ENCODE measurements at regions not wholly inside any gene's neighbourhood (a gene's known extent, or its start where the extent isn't known, plus 50 kb on each side); places are given as distances from the start of the nearest gene placed in this dataset.

DNA sequence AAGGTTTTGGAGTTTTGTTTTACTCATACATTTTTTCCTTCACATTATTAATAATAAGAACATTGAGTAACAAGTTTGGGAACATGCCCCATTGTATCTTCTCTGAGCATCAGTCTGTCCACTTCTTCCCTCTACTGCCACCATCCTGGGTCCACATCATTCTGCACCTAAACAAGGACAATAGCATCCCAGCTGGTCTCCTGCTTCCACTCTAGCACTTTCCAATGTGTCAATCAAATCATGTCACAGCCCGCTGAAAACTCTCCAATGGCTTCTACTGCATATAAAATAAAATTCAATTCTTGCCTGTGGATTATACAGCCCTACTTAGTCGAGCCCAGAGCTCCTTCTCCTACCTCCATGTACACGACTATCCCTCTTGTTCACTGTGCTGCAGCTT is 66.8 kb upstream of the RBPJ start:
- TF ChIP-seq EZH2 (IDR thresholded peaks at IDR 0.05; ENCODE audit: low read depth), result no peak
- TF ChIP-seq, protein P1, sequence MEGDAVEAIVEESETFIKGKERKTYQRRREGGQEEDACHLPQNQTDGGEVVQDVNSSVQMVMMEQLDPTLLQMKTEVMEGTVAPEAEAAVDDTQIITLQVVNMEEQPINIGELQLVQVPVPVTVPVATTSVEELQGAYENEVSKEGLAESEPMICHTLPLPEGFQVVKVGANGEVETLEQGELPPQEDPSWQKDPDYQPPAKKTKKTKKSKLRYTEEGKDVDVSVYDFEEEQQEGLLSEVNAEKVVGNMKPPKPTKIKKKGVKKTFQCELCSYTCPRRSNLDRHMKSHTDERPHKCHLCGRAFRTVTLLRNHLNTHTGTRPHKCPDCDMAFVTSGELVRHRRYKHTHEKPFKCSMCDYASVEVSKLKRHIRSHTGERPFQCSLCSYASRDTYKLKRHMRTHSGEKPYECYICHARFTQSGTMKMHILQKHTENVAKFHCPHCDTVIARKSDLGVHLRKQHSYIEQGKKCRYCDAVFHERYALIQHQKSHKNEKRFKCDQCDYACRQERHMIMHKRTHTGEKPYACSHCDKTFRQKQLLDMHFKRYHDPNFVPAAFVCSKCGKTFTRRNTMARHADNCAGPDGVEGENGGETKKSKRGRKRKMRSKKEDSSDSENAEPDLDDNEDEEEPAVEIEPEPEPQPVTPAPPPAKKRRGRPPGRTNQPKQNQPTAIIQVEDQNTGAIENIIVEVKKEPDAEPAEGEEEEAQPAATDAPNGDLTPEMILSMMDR (conservative IDR thresholded peaks at IDR 0.05), result no peak

Measured in PC-9 (cell line).